GM10266 (cell line): ENCODE measurements at regions not wholly inside any gene's neighbourhood (a gene's known extent, or its start where the extent isn't known, plus 50 kb on each side); places are given as distances from the start of the nearest gene placed in this dataset.

Experiments used
- DNase-seq: peaks from one replicate; pipeline ENCODE4 v3.0.0; 2012; ENCODE audit errors: extremely low spot score
- CTCF ChIP-seq: IDR thresholded peaks from 2 replicates; pipeline ENCODE4 v1.5.1; 2012; ENCODE audit warnings: mild to moderate bottlenecking, low read depth; ENCODE audit not compliant: control insufficient read depth, insufficient read depth; ENCODE audit errors: missing control alignments

- no peak for DNase-seq
- no peak for TF ChIP-seq CTCF
These were observed 198.4 kb upstream of the ADGRL4 start for GRCh38 chr1:79204779-79205479.

- DNase-seq, result no peak
- TF ChIP-seq CTCF, result no peak
These were observed 192.3 kb upstream of the ADGRL4 start for GRCh38 chr1:79198832-79199231.

GRCh38 chr1:79197421-79197820 lies 190.9 kb upstream of the ADGRL4 start:
- no peak for DNase-seq
- TF ChIP-seq CTCF, result peak; percentile 41

GRCh38 chr1:79196211-79196610 lies 189.7 kb upstream of the ADGRL4 start:
- TF ChIP-seq CTCF, result no peak
- DNase-seq, result no peak

- peak; percentile 2 for DNase-seq
These were observed 186.9 kb upstream of the ADGRL4 start for GRCh38 chr1:79193211-79194079.

GRCh38 chr1:79190074-79190473 lies 183.5 kb upstream of the ADGRL4 start:
- no peak for TF ChIP-seq CTCF
- DNase-seq, result no peak

More at GRCh38 chr1:79193211-79194079, 186.9 kb upstream of the ADGRL4 start:
- TF ChIP-seq CTCF, result no peak

- TF ChIP-seq CTCF, result no peak
- DNase-seq, result no peak
These were observed 181.8 kb upstream of the ADGRL4 start for GRCh38 chr1:79188337-79188736.
